ENCODE measurements at regions not wholly inside any gene's neighbourhood (a gene's known extent, or its start where the extent isn't known, plus 50 kb on each side); places are given as distances from the start of the nearest gene placed in this dataset.
"Not testable (repeated sequence)": the region's sequence is repeated elsewhere in the genome, so short reads cannot be mapped to it uniquely, and the experiment has no call there.

- H3F3A ChIP-seq (ENCODE audit: low read length, unreplicated experiment), result no peaks in the 10 kb centered on the region
Observed at GRCh38 chr5:1733369-1733768, 66.3 kb downstream of the MRPL36 start.

GRCh38 chr5:1732945-1733344 lies 66.7 kb downstream of the MRPL36 start:
- ATAC-seq (no peak), DNase-seq (no peak)
- Histone ChIP-seq H3K9me2 (replicated peaks; ENCODE audit: low read length) (no peaks in the 10 kb centered on the region), H3K9ac (ENCODE audit: low read length) (no peak overlapping the region), H3K79me2 (ENCODE audit: low read length) (no peaks in the 10 kb centered on the region), H3K27me3 (ENCODE audit: low read length) (peaks cover 62% of the 10 kb centered on the region), H3K4me2 (ENCODE audit: low read length) (no peak overlapping the region), H3K27ac (ENCODE audit: low read length) (no peak overlapping the region), H3K4me1 (ENCODE audit: insufficient read depth, low read length) (no peaks in the 10 kb centered on the region), H3K9me3 (ENCODE audit: low read length) (no peaks in the 10 kb centered on the region), H4K20me1 (ENCODE audit: low read length) (no peaks in the 10 kb centered on the region), H3K36me3 (ENCODE audit: low read depth, low read length) (no peaks in the 10 kb centered on the region), H3K4me3 (ENCODE audit: low read length) (no peak overlapping the region), H2AFZ (ENCODE audit: low read length) (no peak overlapping the region), H3F3A (ENCODE audit: low read length, unreplicated experiment) (no peaks in the 10 kb centered on the region)
- intact Hi-C loops (cut with micrococcal nuclease), result no loop called here
- POLR2A ChIA-PET (ENCODE audit: unreplicated experiment), result no interaction called here
- BruUV-seq (replicated peaks), result no TSS peak
- no peak for TF ChIP-seq CTCF (conservative IDR thresholded peaks at IDR 0.05; ENCODE audit: low read depth, low read length)
- TF ChIP-seq EZH2 (IDR thresholded peaks at IDR 0.05; ENCODE audit: low read length, unreplicated experiment), result no peak
- CTCF ChIA-PET, result no interaction called here

More at GRCh38 chr5:1733369-1733768, 66.3 kb downstream of the MRPL36 start:
- no peak for TF ChIP-seq EZH2 (IDR thresholded peaks at IDR 0.05; ENCODE audit: low read length, unreplicated experiment)
- ChIA-PET POLR2A (ENCODE audit: unreplicated experiment) (no interaction called here), CTCF (no interaction called here)
- H3K79me2 ChIP-seq (ENCODE audit: low read length), result no peaks in the 10 kb centered on the region
- DNase-seq, result no peak
- H3K9me2 ChIP-seq (replicated peaks; ENCODE audit: low read length), result no peaks in the 10 kb centered on the region
- peaks cover 58% of the 10 kb centered on the region for H3K27me3 ChIP-seq (ENCODE audit: low read length)
- H3K9me3 ChIP-seq (ENCODE audit: low read length), result no peaks in the 10 kb centered on the region
- no peak overlapping the region for H3K9ac ChIP-seq (ENCODE audit: low read length)
- no peak overlapping the region for H3K4me3 ChIP-seq (ENCODE audit: low read length)
- no peaks in the 10 kb centered on the region for H4K20me1 ChIP-seq (ENCODE audit: low read length)
- H3K27ac ChIP-seq (ENCODE audit: low read length), result no peak overlapping the region
- no TSS peak for BruUV-seq (replicated peaks)
- no peaks in the 10 kb centered on the region for H3K36me3 ChIP-seq (ENCODE audit: low read depth, low read length)
- intact Hi-C loops (cut with micrococcal nuclease), result no loop called here
- ATAC-seq, result no peak
- no peak overlapping the region for H3K4me2 ChIP-seq (ENCODE audit: low read length)
- no peak overlapping the region for H2AFZ ChIP-seq (ENCODE audit: low read length)
- H3K4me1 ChIP-seq (ENCODE audit: insufficient read depth, low read length), result no peaks in the 10 kb centered on the region

GRCh38 chr5:1732238-1732941 lies 67.2 kb downstream of the MRPL36 start:
- H3K9ac ChIP-seq (ENCODE audit: low read length), result no peak overlapping the region
- peaks cover 67% of the 10 kb centered on the region for H3K27me3 ChIP-seq (ENCODE audit: low read length)
- intact Hi-C loops (cut with micrococcal nuclease), result no loop called here
- no peaks in the 10 kb centered on the region for H3K36me3 ChIP-seq (ENCODE audit: low read depth, low read length)
- POLR2A ChIA-PET (ENCODE audit: unreplicated experiment), result no interaction called here
- no peaks in the 10 kb centered on the region for H4K20me1 ChIP-seq (ENCODE audit: low read length)
- H3K4me3 ChIP-seq (ENCODE audit: low read length), result no peak overlapping the region
- H3K79me2 ChIP-seq (ENCODE audit: low read length), result no peaks in the 10 kb centered on the region
- ATAC-seq, result 0 out of 2 replicates have a peak, but pooled peaks have one; percentile 18
- H3K4me1 ChIP-seq (ENCODE audit: insufficient read depth, low read length), result no peaks in the 10 kb centered on the region
- CTCF ChIA-PET, result no interaction called here
- no TSS peak for BruUV-seq (replicated peaks)
- TF ChIP-seq EZH2phosphoT487 (IDR thresholded peaks at IDR 0.05; ENCODE audit: borderline replicate concordance, low read length) (no peak), CTCF (conservative IDR thresholded peaks at IDR 0.05; ENCODE audit: low read depth, low read length) (no peak), EZH2 (IDR thresholded peaks at IDR 0.05; ENCODE audit: low read length, unreplicated experiment) (no peak)
- no peak overlapping the region for H3K4me2 ChIP-seq (ENCODE audit: low read length)
- no peak overlapping the region for H3K27ac ChIP-seq (ENCODE audit: low read length)
- H3F3A ChIP-seq (ENCODE audit: low read length, unreplicated experiment), result no peaks in the 10 kb centered on the region
- H3K9me2 ChIP-seq (replicated peaks; ENCODE audit: low read length), result no peaks in the 10 kb centered on the region
- no peak for DNase-seq
- H2AFZ ChIP-seq (ENCODE audit: low read length), result no peak overlapping the region
- H3K9me3 ChIP-seq (ENCODE audit: low read length), result no peaks in the 10 kb centered on the region

GRCh38 chr5:1731855-1732237 lies 67.8 kb downstream of the MRPL36 start:
- H3K4me2 ChIP-seq (ENCODE audit: low read length); H3K36me3 ChIP-seq (ENCODE audit: low read depth, low read length); H2AFZ ChIP-seq (ENCODE audit: low read length); H3K9me2 ChIP-seq (replicated peaks; ENCODE audit: low read length); BruUV-seq (replicated peaks); H4K20me1 ChIP-seq (ENCODE audit: low read length); H3K9ac ChIP-seq (ENCODE audit: low read length); intact Hi-C loops (cut with micrococcal nuclease); H3K4me1 ChIP-seq (ENCODE audit: insufficient read depth, low read length); CTCF ChIA-PET; ATAC-seq; H3K9me3 ChIP-seq (ENCODE audit: low read length); H3K27ac ChIP-seq (ENCODE audit: low read length); POLR2A ChIA-PET (ENCODE audit: unreplicated experiment); H3F3A ChIP-seq (ENCODE audit: low read length, unreplicated experiment); H3K79me2 ChIP-seq (ENCODE audit: low read length); H3K4me3 ChIP-seq (ENCODE audit: low read length); DNase-seq: not testable (repeated sequence)
- peaks cover 67% of the 10 kb centered on the region for H3K27me3 ChIP-seq (ENCODE audit: low read length)
